COLO829 (cell line): ENCODE measurements at regions not wholly inside any gene's neighbourhood (a gene's known extent, or its start where the extent isn't known, plus 50 kb on each side); places are given as distances from the start of the nearest gene placed in this dataset.
"Not testable (repeated sequence)": the region's sequence is repeated elsewhere in the genome, so short reads cannot be mapped to it uniquely, and the experiment has no call there.

Experiments used
- DNase-seq: peaks from one replicate; pipeline ENCODE4 v3.0.0; 2012; ENCODE audit warnings: low spot score

- DNase-seq, result no peak
Measured at GRCh38 chr14:54256156-54256555, 140.7 kb upstream of the CDKN3 start.

GRCh38 chr14:54257424-54257823, 139.4 kb upstream of the CDKN3 start:
- DNase-seq, result no peak

DNA sequence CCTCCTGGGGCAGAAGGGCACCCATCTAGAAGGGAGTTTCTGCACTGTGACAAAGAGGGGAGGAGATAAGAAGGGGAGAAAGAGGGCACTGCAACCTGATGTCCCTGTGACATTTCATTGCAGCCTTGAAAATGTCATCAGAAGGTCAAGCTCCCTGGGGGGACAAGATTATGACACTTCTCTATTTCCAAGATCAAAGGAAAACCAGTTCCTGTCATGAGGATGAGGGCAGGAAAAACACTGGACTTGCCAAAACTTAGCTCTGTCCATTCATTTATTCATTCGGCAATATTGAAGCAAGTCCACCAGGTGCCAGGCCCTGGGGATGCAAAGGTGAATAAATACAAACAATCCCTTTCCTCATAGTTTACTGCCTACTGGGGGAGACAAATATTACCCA, 138.4 kb upstream of the CDKN3 start:
- no peak for DNase-seq

GRCh38 chr14:54259821-54260220, 137.0 kb upstream of the CDKN3 start:
- no peak for DNase-seq

DNA sequence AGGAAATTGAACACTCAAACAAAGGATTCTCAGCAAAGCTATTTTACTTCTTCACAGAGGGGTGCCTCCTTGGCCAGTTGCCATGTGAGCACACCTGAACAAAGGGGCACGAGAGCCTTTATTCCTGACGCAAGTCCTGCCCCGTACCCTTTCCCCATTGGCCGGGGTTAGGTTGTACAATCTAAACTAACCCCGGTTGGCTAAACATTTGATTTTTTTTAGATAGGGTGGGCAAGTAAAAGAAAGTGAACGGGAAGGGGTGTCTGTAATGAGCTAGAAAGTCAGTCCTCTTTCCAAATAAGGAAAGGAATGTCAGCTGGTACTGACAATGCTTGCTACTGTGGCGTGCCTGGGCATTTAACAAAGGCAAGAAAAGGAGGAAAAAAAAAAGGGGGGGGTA, 135.5 kb upstream of the CDKN3 start:
- DNase-seq, result no peak

DNA sequence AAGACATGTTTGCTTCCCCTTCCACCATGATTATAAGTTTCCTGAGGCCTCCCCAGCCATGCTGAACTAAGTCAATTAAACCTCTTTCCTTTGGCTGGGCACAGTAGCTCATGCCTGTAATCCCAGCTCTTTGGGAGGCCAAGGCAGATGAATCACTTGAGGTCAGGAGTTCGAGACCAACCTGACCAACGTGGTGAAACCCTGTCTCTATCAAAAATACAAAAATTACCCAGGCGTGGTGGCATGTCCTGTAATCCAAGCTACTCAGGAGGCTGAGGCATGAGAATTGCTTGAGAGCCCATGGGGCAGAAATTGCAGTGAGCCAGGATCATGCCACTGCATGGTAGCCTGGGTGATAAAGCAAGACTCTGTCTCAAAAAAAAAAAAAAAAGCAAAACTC, 130.2 kb upstream of the CDKN3 start:
- not testable (repeated sequence) for DNase-seq

- no peak for DNase-seq
Measured at GRCh38 chr14:54267172-54267571, 129.6 kb upstream of the CDKN3 start.

GRCh38 chr14:54275997-54276725, 120.6 kb upstream of the CDKN3 start:
- no peak for DNase-seq

DNA sequence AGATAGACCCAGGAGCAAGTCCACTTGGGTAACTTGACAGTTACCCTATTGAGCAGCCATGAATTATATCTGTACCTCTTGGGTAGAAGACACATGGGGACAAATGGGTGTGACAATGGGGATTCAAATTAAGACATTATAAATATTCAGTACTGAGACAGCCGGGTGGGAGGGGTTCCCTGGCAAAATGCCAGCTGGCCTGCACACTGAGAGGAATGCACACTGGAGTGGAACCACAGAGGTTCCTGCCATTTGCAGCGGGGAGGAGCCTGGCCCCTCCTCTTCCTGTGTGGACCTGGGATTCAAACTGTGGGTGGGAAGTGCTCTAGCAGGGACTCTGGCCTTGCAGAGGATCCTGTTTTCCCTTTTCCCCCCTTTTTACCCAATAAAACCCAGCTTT, 118.7 kb upstream of the CDKN3 start:
- no peak for DNase-seq

DNA sequence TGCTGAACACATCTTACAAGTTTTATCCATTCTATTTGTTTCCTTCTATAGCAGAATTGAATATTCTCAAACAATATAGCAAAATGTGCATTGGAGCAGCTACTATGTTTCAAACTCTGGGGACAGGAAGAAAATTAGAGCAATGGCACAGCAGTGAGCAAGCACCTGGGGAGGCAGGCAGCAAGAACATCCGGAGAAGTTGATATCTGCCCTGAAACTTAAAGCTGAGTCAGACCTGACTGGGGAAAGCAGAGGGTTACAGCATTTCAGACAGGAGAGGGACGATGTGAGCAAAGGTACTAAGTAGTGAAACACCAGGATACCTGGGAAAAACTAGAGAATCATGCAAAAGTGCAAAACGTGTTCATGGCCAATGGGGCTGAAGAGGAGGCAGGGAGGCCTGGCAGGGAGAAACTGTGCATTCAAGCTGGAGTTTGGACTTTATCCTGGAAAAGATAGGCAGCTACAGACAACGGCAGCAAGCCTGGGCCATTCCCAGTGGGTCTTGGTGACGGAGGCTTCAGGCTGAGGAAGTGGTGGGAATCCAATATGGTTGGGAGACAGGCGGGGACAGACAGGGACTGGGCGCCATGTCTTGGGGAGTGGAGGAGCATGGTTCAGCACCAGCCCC, 118.0 kb upstream of the CDKN3 start:
- DNase-seq, result no peak

GRCh38 chr14:54282849-54283248, 114.0 kb upstream of the CDKN3 start:
- DNase-seq, result no peak

DNA sequence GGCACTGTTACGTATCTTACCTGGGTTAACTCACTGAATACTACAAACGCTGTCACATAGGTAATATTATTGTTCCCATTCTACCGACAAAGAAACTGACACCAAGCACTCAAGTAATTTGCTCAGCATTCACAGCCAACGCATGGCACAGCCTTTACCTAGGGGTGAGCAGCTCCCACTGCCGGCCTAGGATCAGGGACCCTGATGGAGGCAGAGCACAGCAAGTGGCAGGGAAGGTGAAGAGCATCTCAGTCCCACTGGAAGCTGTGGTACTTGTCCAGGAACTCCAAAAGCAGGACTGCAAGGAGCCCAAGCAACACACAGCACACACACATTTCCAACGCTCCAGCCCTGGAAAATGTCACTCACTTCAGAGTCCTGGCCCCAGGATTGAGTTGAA, 111.8 kb upstream of the CDKN3 start:
- no peak for DNase-seq

DNA sequence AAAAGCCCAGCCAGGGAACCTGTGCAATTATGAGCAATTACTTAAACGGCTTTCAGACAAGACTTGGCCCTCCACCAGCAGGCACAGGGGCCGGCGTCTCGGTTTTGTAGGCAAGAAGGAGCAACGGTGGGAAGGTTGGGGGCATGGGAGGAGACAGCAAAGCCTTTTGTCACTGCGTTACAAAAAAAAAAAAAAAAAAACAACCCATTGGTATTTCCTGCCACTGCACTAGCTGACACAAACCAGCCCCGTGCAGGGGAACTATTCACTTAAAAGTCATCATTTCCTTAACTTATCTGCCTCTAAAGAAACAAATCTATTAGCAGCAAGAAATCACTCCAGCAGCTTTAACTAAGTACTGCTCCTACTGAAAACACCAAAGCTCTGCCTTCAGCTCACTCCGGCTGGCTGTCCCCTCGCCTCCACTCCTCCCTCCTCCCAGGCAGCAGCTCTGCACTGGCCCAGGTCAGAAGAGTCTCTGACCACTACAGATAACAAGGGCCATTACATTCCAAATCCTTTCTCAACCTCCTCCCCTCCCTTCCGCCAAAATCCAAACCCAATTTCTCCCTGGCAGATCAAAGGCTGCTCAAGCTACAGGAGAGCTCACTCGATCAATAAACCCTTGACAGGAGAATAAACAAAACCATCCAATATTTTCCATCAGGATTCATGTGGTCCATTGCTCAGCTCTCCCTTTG, 105.2 kb upstream of the CDKN3 start:
- no peak for DNase-seq

GRCh38 chr14:54294802-54295201, 102.0 kb upstream of the CDKN3 start:
- DNase-seq, result no peak

DNA sequence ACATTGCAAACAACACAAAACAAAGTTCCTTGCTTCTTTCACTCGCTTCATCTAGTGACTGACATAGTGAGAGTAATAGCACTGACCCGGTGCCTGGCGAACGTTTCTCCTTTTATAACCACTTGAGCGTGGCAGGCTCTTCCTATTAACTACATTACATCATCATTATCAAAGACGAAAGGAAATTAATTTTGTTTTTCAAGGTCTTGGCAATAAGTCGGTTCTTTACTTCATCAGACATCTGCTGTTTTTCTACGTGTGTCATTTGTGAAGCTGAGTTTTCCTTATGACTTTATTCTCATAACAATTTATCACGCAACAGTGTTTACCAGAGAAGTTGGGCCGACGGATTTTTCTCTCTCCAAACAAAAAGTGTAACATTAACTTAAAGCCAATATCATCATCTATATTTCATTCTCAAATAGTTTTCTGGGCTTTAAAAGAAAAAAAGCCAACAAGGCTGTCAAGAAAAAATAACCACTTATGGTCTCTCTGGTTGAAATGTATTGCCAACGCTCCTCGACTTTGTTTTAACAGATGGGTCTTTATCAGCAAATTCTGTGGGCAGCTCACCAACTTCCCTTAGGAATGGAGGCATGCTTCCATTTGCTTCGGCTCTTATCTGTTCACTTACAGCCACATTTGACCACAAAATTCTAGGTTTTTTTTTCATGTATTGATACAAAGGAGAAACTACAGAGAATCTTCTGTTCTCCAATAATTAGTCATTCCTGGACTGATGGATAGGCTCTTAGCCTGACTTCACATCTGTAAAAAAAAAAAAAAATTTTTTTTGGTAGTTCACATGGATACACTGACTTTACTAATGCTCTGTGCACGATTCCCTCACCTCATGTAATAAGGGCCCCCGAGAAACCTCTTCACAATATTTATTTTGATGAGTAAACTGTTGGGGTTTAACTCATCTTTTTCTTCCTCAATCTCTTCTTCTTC, 97.1 kb upstream of the CDKN3 start:
- DNase-seq, result peak; percentile 81

DNA sequence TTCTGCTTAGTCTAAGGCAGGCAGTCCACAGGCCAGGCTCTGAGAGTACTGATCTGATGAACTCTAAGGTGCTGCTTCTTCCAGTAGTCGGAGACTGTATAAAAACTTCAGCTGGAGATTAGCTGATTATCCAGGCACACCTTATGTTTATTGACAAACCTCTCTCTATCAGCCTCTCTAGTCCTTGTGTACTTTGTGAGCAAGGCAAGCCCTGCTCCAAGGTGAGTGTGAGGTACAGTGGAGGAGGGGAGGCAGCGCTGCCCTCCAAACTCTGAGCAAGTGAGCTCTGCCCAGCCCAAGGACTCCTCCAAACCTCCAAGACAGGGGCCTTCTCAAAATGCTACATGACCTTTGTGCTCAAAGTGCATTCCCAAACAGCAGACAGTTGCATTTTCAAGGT, 95.9 kb upstream of the CDKN3 start:
- DNase-seq, result no peak

DNA sequence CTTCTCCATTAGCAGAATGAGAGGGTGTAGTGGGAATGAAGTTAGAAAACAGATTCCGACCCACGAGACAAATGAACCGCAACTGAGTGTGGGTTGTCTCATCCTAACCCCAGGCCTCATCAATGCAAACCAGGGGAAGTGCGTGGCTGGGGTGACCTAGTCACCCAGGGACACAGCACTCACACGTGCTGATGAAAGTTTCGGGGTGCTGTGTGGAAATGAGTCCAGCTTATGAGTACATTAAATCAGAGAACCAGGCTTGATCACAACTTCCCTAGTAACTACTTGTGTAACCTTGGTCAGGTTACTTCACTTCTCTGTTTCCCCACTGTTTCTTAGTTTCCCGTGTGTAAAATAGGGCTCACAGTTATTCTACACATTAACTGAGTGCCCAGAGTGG, 95.4 kb upstream of the CDKN3 start:
- no peak for DNase-seq

DNA sequence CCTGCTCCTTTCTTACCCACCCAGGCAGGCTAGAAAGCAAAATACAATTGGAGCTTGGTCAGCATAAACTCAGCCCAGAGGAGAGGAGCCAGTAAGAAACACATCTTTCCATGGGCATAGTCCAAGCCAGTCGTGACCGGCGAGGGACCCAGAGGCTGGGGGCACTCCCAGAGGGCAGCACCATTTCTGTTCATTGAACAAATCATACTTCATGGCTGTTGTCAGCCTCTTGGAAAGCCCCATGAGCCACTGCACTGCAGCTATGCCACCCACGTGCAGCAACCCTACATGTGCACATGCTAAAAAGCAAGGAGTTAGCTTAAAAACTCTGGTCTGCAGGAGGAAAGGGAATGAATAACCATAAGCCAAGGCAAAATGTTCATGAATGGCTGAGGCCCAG, 90.0 kb upstream of the CDKN3 start:
- no peak for DNase-seq

- no peak for DNase-seq
Measured at GRCh38 chr14:54309615-54310014, 87.2 kb upstream of the CDKN3 start.

- no peak for DNase-seq
Measured at GRCh38 chr14:54310151-54310850, 86.5 kb upstream of the CDKN3 start.

GRCh38 chr14:54310851-54311228, 86.0 kb upstream of the CDKN3 start:
- no peak for DNase-seq
